NCI-H1092 treated with DMSO at 0.1 percent for 48 hours (cell line): ENCODE measurements at regions not wholly inside any gene's neighbourhood (a gene's known extent, or its start where the extent isn't known, plus 50 kb on each side); places are given as distances from the start of the nearest gene placed in this dataset.

ENCODE experiments used
- DNase-seq: peaks from one replicate; lab custom pipeline; 2025; lab: John Stamatoyannopoulos, UW

DNA sequence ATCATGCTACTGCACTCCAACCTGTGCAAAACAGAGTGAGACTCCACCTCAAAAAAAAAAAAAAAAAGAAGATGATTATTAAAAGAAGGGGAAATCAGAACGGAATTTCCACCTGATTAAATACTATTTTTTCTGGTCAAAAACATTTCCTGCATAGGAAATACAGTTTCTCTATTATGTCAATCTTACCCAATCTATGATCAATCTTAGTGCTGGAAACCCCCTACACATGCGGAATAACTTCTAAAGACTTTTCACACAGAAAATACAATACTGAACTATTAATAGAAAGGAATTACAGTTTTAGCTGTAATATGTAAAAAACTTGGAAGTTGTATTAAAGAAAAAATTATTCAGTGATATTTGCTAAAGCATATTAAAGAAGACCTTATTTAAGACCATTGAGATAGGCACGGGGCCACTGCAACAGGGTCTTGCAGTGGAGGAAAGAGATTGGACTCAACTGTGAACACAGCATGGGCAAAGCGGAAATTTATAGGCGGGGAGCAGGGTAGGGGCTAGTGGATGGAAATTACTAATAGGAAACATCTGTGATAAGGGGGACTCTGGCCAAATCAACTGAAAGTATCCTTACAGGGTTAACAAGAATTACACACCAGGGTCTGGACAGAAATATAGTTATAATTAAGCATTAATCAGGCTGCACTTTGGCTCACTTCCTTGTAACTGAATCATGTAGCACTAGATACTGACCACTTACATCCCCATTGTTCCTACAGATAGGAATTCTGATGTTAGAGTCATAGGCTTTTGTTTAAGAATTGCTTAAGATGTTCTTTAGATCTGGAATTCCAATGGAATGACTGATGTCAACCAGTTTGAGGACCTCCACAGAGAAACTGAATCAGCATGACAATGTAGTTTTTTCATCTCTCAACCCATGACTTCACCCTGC, 411.5 kb upstream of the DDI1 start:
- DNase-seq: no peak

DNA sequence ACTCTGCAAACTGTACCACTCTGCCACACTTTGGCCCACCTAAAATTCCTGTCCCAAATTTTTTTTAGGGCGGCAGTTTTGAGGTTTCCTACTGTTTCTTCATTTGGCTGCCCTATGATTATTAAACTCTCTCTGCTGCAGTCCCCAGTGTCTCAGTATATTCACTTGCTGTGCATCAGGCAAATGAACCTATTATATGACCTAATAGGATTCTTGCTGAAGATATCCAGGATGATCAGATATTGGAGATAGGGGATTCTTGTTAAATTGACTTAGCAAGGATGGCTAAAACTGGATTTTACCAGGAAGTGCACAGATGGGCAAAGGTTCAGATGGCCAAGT, 410.8 kb upstream of the DDI1 start:
- no peak for DNase-seq

DNA sequence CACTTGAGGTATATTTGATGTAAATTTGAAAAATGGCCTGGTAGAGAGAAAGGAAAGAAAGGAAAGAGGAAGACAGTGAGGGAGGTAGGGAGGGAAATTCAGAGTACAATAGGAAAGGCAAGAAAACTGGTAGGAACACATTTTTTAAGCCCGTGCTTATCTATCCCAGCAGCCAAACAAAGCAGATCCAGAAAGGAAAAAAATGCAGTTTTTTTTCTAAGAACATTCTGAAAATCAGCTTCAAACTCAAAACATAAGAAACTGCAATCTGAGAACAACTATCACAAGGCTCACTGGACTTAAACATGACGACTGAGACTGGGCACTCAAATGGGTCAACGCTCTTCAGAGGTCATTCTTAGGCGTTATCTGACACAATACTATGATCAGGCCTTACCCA, 408.3 kb upstream of the DDI1 start:
- no peak for DNase-seq

DNA sequence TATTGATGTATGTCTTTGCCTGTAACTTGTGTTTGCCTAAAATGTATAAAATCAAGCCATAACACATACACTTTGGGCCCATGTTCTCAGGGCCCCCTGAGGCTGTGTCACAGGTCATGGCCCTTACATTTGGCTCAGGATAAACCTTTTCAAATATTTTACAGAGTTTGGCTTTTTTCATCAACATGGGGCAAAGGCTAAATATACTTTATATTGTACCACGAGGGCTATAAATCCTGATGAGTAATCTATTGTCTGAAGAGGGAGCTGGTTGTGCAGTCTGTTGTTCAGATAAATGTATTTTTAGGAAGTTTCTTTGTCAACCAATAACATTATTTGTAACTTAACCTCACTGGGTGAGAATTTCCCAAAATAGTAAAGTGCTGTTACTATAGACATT, 404.6 kb upstream of the DDI1 start:
- DNase-seq: no peak

DNA sequence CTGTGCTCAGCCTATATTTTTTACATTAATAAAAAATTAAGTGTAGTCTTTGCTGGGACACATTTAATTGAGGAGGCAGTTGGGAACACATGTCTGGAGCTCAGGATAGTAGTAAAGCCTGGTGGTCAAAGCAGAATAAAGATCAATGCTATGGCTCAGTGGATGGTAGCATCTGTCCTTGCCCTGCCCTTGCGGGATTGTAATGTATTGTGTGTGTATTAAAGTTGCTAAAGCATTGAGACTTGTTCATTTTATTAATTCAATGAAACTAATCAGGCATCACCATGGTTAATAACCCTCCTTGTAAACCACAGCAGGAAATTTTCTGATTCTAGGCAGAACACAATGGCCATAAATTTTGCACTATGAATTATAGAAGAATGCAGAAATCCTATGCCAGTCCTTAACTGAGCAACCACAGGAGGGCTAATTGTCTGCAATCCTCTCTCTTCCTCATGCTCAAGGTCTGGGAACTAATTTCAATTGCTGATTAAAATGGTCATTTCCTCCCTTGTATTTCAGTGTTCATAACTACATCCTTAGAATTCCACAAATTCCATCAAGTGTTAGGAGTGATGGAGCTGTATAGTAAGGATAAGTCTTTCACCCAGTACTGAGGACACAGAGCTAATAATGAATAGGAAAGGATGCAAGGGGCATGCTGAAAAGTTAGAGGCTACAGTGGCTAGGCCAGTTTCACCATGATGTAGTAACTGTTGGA, 403.2 kb upstream of the DDI1 start:
- DNase-seq: no peak

DNA sequence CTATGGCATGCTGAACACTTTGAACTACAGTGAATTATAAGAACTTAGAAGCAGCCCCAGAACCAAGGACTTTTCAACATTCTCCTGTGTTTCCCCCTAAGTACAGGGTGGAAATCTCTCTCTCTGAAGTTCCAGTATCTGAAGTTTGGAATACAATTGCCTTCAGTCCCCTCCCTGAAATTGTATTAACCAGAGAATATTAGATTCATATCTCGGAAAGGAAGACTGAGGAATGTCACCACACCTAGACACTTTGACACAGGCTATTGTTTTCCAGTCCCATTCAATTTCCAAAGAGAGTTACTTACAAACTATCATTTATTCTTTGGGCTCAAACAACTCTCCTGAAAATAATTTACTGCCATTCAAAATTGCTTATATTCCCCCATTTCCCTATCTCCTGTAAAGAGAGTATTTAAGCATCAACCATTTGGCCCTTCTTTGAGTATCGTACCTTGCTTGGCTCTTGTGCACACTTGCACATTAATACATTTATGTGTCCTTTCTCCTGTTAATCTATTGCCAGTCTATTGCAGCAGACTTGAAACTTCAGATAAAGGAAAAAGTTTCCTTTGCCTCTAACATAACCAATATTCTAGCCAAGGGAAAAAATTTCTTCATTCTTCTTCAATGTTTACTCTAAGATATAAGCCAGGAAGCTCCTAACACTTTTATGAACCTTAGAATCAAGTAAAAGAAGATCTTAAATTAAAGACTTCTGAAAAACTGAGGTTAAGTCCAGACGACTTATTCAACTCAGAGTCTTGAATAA, 402.4 kb upstream of the DDI1 start:
- no peak for DNase-seq

DNA sequence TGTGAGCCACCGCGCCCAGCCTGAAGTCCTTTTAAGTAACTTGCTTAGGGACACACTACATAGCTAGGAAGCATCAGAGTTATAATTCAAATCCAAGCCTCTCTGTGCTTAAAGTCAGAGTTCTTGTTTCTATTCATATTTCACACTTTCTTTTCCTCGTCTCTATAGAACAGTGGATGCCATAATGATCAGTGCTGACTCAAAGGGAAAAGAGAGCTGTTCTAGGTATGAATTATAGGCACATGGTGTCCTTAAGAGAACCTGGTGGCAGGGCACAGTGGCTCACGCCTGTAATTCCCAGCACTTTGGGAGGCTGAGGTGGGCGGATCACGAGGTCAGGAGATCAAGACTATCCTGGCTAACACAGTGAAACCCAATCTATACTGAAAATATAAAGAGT, 400.2 kb upstream of the DDI1 start:
- DNase-seq: no peak

DNA sequence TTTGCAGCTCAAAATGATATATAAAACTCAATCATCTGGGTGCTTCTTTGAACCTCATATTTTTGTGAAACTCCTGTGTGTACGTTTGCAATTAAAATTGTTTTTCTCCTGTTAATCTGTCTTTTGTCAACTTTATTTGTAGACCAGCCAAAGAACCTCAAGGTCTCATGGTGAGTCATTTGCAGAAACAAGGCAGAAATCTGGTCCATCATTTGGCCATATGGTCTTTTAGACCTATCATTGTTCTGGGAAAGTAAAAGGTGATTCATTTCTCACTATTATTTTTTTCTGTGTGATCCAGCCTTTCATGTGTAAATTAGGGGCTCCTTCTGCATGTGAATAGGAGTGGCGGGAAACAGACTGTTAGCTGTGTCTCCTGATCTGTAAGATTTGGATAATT, 399.1 kb upstream of the DDI1 start:
- no peak for DNase-seq

DNA sequence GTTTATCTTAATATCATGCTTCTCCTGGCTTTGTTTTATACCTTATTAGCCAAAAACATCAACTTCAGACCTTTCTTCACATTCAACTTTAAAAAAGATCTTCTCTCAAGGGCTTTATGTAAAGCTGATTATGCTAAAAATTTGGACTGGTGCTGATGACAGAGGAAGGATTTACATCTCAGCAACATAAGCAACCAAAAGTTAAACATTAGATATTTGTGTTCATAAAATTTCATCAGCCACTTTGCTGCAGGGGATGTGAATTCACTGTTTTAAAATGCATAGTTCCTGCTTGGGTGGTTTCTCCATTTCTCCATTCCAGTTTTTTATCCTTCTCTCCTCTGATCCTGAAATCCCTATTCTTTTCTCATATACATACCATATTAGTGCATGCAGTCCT, 398.6 kb upstream of the DDI1 start:
- DNase-seq: no peak

DNA sequence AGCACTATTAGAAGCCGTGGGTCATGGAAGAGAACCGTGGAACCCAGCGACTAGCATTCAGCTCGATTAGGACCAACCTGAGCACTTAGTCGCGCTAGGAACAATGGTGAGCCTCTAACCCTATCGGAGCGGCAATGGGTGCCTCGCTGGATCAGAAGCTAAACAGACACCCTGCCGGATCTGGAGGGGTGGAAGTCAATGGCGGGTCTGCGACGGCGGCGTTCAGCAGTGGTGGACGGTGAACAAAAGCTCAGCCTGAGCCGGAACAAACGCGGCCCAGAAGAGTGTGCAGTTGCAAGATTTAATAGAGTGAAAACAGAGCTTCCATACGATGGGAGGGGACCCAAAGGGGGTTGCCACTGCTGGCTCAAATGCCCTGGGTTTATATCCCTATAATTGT, 391.8 kb upstream of the DDI1 start:
- DNase-seq: peak; percentile 1

DNA sequence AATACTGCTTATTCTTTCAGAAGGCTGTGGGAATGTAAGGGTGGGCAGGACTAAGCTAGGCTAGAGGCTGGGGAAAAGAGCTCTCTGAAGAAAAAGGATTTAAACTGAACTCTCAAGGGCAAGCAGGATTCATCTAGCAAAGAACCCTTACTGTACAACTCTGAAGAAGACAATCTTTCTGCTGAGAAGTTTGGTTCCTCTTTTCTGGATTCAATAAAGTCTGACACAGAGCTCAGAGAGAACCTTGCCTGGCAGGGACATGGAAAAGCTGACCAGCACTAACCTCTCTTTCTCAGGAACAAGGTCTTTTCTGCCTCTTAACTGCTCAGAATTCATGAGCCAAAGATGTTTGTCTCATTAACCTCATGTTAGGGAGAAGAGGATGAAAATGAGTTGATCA, 388.4 kb upstream of the DDI1 start:
- no peak for DNase-seq

DNA sequence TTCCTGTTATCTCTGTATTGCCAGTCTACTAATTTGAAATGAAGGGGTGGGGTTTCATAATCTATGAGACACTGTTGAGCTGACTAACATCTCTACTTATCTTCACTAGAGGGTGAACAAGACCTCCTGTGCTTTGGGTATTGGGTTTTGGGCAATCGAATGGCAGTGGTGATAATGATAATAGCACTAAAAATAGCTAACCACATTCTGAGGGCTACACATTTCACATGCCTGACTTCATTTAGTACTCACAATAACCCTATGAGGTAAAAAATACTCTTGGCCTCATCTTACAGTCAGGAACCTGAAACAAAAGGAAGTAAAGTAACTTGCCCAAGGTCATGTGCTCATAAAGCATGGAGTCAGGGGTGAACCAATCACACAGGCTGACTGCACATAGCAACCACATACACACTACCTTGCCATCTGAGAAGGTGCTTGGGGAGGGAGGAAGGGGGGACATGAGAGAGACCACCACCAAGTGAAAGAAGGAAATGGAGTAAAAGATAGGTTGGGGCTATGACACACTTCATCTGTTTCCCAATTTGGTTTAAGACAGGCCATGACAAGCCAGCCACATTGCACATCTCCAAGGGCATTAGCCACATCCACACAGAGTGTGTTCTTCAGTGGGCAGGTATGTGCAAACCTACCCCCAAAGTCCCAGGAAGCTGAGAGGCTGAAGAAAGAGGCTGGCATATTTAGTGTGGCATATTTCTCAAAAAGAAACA, 387.6 kb upstream of the DDI1 start:
- no peak for DNase-seq

DNA sequence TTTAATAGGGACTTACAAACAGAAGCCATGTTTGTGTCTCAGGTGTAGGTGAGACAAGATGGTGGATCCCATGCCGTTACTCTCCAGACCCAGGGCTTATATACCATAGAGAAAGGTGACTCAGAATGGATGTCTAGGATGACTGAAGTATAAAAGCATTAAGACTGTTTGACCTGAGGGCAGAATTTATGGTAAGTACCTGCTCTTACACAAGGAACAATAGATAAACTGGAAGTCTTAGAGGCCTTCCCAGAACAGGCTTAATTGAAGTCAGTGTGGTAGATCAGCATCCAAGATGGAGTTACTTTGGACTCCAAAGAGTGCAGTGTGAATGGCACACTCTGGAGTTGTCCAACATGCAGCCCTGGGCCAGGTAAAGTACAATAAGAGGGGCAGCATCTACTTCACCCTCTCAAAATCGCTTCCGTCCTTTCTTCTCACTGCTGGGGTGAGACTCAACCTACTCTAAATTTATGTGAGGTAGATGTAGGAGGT, 387.0 kb upstream of the DDI1 start:
- DNase-seq: no peak

DNA sequence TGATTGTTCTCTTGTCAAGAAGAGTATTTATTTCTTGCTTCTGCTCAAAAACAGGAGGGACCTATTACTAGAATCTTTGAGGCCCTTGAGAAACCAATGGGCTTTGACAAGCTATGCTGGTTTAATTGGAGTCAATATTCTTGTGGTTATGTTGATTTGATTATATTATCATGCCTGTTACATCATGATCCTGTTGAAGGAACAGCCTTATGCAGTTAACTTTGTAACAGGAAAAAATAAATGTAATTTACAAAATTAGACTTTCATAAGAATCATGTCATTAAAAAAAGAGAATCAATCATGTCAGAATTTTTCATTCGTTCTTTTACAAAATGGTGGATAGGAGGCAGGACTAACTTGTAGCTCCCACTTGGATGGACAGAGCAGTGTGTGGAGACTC, 386.1 kb upstream of the DDI1 start:
- DNase-seq: no peak

DNA sequence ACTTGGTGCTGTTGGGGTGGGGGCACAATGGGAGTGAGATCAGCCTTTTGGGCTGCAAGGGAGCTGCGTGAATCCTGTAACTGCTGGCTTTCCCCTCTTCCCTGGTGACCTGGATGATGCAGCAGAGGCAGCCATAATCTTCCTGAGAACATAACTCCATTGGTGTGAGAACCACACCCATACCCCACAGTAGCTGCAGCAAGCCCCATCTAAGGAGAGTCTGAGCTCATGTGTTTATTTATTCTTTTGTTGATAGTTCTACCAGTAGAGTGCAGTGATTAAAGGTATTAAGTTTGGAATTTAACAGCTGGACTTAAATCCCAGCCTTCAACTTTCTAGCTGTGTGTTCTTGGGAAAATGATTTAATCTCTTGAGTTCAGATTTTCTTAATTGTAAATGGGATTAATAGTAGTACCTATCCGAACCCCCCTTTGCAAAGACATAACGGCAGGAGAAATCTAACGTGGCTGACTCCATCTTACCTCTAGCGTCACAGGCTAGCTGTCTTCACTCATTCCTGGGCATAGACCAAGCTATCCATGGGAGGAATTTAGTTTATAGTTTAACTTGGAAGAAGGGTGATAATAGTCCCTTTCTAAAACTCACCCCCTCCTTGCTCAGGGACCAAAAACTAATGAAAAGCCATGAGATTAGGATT, 385.0 kb upstream of the DDI1 start:
- DNase-seq: no peak

DNA sequence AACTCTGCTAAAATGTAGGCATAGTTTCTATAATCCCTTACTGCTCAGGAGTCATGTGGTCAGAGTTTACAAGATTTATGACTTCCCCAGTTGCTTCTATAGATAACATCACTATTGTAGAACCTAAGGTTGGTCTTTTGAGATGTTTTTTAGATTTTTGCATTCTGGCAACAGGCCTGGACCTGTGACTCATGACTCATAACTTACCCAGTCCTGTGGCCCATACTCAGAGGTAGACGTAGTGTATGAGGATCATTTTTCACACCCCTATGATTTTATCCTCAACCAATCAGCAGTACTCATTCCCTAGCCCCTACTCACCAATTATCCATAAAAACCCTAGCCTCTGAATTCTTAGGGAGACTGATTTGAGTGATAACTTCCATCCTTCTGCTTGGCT, 384.4 kb upstream of the DDI1 start:
- DNase-seq: no peak

DNA sequence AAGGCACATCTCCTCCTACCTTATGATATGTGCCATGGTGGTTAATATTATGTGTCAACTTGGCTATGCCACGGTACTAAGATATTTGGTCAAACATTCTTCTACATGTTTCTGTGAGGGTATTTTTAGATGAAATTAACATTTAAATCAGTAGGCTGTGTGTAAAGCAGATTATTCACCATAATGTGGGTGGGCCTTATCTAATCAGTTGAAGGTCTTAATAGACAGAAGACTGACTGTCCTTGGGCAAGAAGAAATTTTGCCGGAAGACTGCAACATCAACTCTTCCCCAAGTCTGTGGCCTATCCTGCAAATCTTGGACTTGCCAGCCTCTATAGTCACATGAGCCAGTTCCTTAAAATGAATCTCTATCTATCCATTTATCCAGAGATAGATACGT, 380.1 kb upstream of the DDI1 start:
- no peak for DNase-seq

DNA sequence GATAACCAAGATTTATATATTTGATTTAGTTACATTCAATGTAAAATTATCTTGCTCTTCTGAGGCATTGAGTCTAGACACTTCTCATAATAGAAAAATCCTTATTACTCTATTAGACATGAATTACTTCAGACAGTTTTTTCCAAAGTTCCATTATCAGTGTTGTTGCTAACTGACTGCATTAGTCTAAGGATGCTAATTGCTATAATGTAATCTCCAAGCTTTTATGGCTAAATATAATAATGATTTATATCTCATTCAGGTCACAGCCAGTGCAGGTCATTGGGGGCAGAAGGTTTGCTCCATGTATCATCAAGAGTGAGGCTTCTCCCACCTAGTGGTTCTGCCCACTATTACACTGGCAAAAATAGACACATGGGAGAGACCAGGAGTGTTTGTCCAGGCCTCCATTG, 377.2 kb upstream of the DDI1 start:
- DNase-seq: peak; percentile 12

DNA sequence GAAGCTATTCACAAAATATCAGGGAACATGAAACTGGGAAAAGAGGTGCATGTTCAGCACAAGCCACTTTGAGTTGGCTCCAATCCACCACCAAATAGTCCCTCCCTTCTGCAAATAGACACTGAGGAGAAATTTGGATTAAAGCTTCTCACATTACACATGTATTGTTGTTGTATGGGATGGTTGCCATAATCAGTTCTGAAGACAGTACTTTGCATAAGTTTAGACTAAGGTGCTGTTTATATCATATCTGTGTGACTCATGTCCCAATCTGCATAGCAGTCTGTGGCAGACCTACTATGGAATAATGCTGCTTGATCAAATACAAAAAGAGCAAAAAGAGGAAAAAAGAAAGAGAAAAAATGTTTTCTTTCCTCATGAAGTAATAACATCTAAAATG, 376.7 kb upstream of the DDI1 start:
- no peak for DNase-seq

DNA sequence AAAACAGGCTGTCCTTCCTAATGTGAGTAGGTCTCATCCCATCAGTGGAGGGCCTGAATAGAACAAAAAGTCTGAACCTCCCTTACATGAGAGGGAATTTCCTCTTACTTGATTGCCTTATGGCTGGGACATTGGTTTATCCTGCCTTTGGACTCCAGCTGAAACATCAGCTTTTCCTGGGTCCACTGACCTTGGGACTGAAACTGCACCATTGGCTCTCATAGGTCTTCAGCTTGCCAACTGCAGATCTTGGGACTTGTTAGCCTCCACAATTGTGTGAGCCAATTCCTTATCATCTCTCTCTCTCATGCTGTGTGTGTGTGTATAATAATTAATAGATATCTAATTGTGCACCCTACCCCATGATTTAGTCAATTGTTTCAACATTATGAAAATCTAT, 375.3 kb upstream of the DDI1 start:
- DNase-seq: no peak

DNA sequence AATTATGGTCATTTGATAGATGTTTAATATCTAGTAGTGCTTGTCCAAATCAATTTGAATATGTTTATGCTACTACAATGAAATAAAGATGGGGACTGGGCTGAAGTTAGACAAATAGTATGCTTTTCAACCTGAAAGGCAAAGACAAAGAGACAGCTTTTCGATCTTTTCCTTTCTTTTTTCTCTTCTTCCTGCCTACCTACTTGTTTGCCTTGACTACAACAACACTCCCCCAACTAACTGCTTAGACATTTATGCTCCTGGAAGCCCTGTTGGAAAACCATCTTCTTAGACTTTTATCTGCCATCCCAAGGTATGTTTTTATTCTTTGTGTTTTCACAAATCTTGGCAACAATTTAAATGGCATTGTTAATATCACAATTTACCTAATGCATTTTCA, 374.4 kb upstream of the DDI1 start:
- DNase-seq: no peak

DNA sequence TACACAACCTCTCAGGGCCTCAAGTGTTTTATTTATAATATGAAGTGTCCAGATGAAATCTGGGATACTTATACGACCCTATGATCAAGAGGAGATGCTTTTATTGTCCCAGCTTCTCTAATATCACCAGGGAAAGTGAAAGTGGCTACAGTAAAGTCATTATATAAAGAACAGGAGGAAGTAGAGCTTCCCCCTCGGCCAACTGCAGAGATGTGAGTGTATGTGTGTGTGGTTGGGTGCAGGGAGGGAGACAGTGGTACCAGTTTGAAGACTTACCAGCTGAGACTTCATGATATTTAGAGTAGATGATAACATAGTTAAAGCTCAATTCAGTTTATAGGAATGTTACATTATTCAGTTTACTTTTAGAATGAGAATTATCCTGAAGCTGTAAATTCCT, 373.6 kb upstream of the DDI1 start:
- DNase-seq: no peak
